Activated T-helper 2 cell treated with anti-CD3 and anti-CD28 coated beads, Interferon-gamma antibody, Interleukin-2, Interleukin-4, amounts not matched to agents 10 μg/mL and 5 μg/mL and 100 μg/mL, durations not matched to agents 14 hours and 24 hours and 36 hours (primary cell): ENCODE measurements at regions not wholly inside any gene's neighbourhood (a gene's known extent, or its start where the extent isn't known, plus 50 kb on each side); places are given as distances from the start of the nearest gene placed in this dataset.

ENCODE experiments used
- DNase-seq: peaks from one replicate; pipeline ENCODE4 v3.0.0; 2021; ENCODE audit warnings: low spot score
- H3K27ac Mint-ChIP-seq: one replicate; pipeline ENCODE4 v1.8.0; 2021; ENCODE audit warnings: mixed read lengths
- H3K27me3 Mint-ChIP-seq: one replicate; pipeline ENCODE4 v1.8.0; 2021; ENCODE audit warnings: low read depth, mixed read lengths
- H3K36me3 Mint-ChIP-seq: one replicate; pipeline ENCODE4 v1.8.0; 2021; ENCODE audit warnings: low read depth, mixed read lengths
- H3K4me1 Mint-ChIP-seq: one replicate; pipeline ENCODE4 v1.8.0; 2021; ENCODE audit warnings: low read depth, mixed read lengths
- H3K4me3 Mint-ChIP-seq: one replicate; pipeline ENCODE4 v1.8.0; 2021; ENCODE audit warnings: low read depth, mild to moderate bottlenecking, moderate library complexity, mixed read lengths
- H3K9me3 Mint-ChIP-seq: one replicate; pipeline ENCODE4 v1.8.0; 2021; ENCODE audit warnings: mixed read lengths
- intact Hi-C: fragments of 100-400 bp; cut with micrococcal nuclease; formaldehyde crosslinking; loops from one replicate; pipeline ENCODE4 v1.15.1; 2023

GRCh38 chr11:131207901-131208300, 162.5 kb upstream of the NTM start:
- no peak overlapping the region for H3K27ac Mint-ChIP-seq
- intact Hi-C loops, result no loop called here
- H3K4me1 Mint-ChIP-seq, result no peaks in the 10 kb centered on the region
- no peak for DNase-seq
- no peak overlapping the region for H3K4me3 Mint-ChIP-seq
- H3K36me3 Mint-ChIP-seq, result no peaks in the 10 kb centered on the region
- H3K9me3 Mint-ChIP-seq, result no peaks in the 10 kb centered on the region
- no peaks in the 10 kb centered on the region for H3K27me3 Mint-ChIP-seq

- Mint-ChIP-seq H3K4me1 (no peaks in the 10 kb centered on the region), H3K36me3 (no peaks in the 10 kb centered on the region), H3K27ac (no peak overlapping the region), H3K4me3 (no peak overlapping the region), H3K27me3 (no peaks in the 10 kb centered on the region), H3K9me3 (no peaks in the 10 kb centered on the region)
- intact Hi-C loops, result no loop called here
- DNase-seq, result no peak
These were observed 152.8 kb upstream of the NTM start for GRCh38 chr11:131217313-131218310.

GRCh38 chr11:131218542-131218941, 151.9 kb upstream of the NTM start:
- DNase-seq, result no peak
- Mint-ChIP-seq H3K27ac (no peak overlapping the region), H3K4me3 (no peak overlapping the region), H3K27me3 (no peaks in the 10 kb centered on the region), H3K4me1 (no peaks in the 10 kb centered on the region), H3K36me3 (no peaks in the 10 kb centered on the region), H3K9me3 (no peaks in the 10 kb centered on the region)
- intact Hi-C loops, result no loop called here

- intact Hi-C loops, result no loop called here
- no peak for DNase-seq
- Mint-ChIP-seq H3K27me3 (no peaks in the 10 kb centered on the region), H3K4me1 (no peaks in the 10 kb centered on the region), H3K36me3 (no peaks in the 10 kb centered on the region), H3K9me3 (no peaks in the 10 kb centered on the region), H3K27ac (no peak overlapping the region), H3K4me3 (no peak overlapping the region)
These were observed 150.8 kb upstream of the NTM start for GRCh38 chr11:131219646-131220045.

- no peaks in the 10 kb centered on the region for H3K27me3 Mint-ChIP-seq
- intact Hi-C loops, result no loop called here
- H3K27ac Mint-ChIP-seq, result no peak overlapping the region
- no peaks in the 10 kb centered on the region for H3K4me1 Mint-ChIP-seq
- no peaks in the 10 kb centered on the region for H3K36me3 Mint-ChIP-seq
- no peak for DNase-seq
- no peak overlapping the region for H3K4me3 Mint-ChIP-seq
- no peaks in the 10 kb centered on the region for H3K9me3 Mint-ChIP-seq
These were observed 147.0 kb upstream of the NTM start for GRCh38 chr11:131223198-131223991.

- H3K4me3 Mint-ChIP-seq, result no peak overlapping the region
- no peaks in the 10 kb centered on the region for H3K4me1 Mint-ChIP-seq
- DNase-seq, result no peak
- H3K27me3 Mint-ChIP-seq, result no peaks in the 10 kb centered on the region
- H3K36me3 Mint-ChIP-seq, result no peaks in the 10 kb centered on the region
- no peaks in the 10 kb centered on the region for H3K9me3 Mint-ChIP-seq
- no peak overlapping the region for H3K27ac Mint-ChIP-seq
- intact Hi-C loops, result no loop called here
These were observed 142.0 kb upstream of the NTM start for GRCh38 chr11:131228378-131228777.

- H3K4me3 Mint-ChIP-seq, result no peak overlapping the region
- intact Hi-C loops, result no loop called here
- no peaks in the 10 kb centered on the region for H3K36me3 Mint-ChIP-seq
- no peaks in the 10 kb centered on the region for H3K27me3 Mint-ChIP-seq
- H3K9me3 Mint-ChIP-seq, result no peaks in the 10 kb centered on the region
- no peak for DNase-seq
- no peaks in the 10 kb centered on the region for H3K4me1 Mint-ChIP-seq
- H3K27ac Mint-ChIP-seq, result no peak overlapping the region
These were observed 141.2 kb upstream of the NTM start for GRCh38 chr11:131229221-131229620.

- intact Hi-C loops, result no loop called here
- Mint-ChIP-seq H3K9me3 (no peaks in the 10 kb centered on the region), H3K4me3 (no peak overlapping the region), H3K27me3 (no peaks in the 10 kb centered on the region), H3K27ac (no peak overlapping the region), H3K36me3 (no peaks in the 10 kb centered on the region), H3K4me1 (no peaks in the 10 kb centered on the region)
- DNase-seq, result no peak
These were observed 139.0 kb upstream of the NTM start for GRCh38 chr11:131231317-131231940.

- no peak overlapping the region for H3K4me3 Mint-ChIP-seq
- intact Hi-C loops, result no loop called here
- no peak for DNase-seq
- H3K27me3 Mint-ChIP-seq, result no peaks in the 10 kb centered on the region
- H3K9me3 Mint-ChIP-seq, result no peaks in the 10 kb centered on the region
- no peaks in the 10 kb centered on the region for H3K4me1 Mint-ChIP-seq
- H3K36me3 Mint-ChIP-seq, result no peaks in the 10 kb centered on the region
- H3K27ac Mint-ChIP-seq, result no peak overlapping the region
These were observed 138.2 kb upstream of the NTM start for GRCh38 chr11:131232261-131232660.

- intact Hi-C loops, result no loop called here
- Mint-ChIP-seq H3K36me3 (no peaks in the 10 kb centered on the region), H3K27me3 (no peaks in the 10 kb centered on the region), H3K27ac (no peak overlapping the region), H3K4me3 (no peak overlapping the region), H3K4me1 (no peaks in the 10 kb centered on the region), H3K9me3 (no peaks in the 10 kb centered on the region)
- no peak for DNase-seq
These were observed 136.2 kb upstream of the NTM start for GRCh38 chr11:131234221-131234620.

GRCh38 chr11:131235328-131236298, 134.8 kb upstream of the NTM start:
- Mint-ChIP-seq H3K9me3 (no peaks in the 10 kb centered on the region), H3K27ac (no peak overlapping the region), H3K36me3 (no peaks in the 10 kb centered on the region), H3K4me1 (no peaks in the 10 kb centered on the region), H3K27me3 (no peaks in the 10 kb centered on the region), H3K4me3 (no peak overlapping the region)
- intact Hi-C loops, result no loop called here
- no peak for DNase-seq

- intact Hi-C loops, result no loop called here
- H3K4me1 Mint-ChIP-seq, result no peaks in the 10 kb centered on the region
- H3K27ac Mint-ChIP-seq, result no peak overlapping the region
- no peak overlapping the region for H3K4me3 Mint-ChIP-seq
- H3K36me3 Mint-ChIP-seq, result no peaks in the 10 kb centered on the region
- no peaks in the 10 kb centered on the region for H3K9me3 Mint-ChIP-seq
- H3K27me3 Mint-ChIP-seq, result peaks cover under 1% of the 10 kb centered on the region
- no peak for DNase-seq
These were observed 130.0 kb upstream of the NTM start for GRCh38 chr11:131240421-131240820.
